ENCODE measurements at regions not wholly inside any gene's neighbourhood (a gene's known extent, or its start where the extent isn't known, plus 50 kb on each side); places are given as distances from the start of the nearest gene placed in this dataset.

DNA sequence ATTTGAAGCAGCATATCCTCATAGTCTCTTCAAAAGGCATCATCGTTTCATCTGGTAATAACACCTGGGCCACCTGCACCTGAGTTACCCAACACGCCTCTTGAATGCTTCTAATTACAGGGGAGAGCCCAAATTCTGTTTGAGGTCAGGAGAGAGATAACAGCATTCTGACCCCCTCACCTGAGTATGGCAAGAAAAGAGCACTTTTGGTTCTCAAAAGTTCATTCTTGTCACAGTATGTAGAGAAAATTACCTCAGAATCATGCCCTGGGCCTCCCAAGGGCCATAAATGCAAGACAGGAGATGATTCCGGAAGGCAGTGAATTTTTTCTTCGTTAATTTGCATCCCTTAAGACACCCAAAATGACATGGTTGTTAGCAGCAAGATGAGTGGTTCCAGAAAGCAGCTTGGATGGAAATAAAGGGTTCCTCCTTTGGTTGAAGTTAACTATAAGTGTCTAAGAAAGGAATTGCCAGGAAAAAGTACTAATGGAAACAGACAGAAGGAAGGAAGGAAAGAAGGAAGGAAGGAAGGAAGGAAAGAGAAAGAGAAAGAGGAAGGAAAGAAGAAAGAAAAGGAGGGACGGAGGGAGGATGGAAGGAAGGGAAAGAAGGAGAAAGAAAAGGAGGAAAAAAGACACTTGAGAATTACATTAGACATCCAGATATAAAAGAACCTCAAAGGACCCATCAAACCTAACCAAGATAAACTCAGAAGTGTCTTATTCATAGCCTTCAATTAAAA is 228.4 kb upstream of the RHOBTB1 start:
- no peak for TF ChIP-seq EZH2phosphoT487 (IDR thresholded peaks at IDR 0.05; ENCODE audit: borderline replicate concordance, low read length)
- TF ChIP-seq, protein P1, sequence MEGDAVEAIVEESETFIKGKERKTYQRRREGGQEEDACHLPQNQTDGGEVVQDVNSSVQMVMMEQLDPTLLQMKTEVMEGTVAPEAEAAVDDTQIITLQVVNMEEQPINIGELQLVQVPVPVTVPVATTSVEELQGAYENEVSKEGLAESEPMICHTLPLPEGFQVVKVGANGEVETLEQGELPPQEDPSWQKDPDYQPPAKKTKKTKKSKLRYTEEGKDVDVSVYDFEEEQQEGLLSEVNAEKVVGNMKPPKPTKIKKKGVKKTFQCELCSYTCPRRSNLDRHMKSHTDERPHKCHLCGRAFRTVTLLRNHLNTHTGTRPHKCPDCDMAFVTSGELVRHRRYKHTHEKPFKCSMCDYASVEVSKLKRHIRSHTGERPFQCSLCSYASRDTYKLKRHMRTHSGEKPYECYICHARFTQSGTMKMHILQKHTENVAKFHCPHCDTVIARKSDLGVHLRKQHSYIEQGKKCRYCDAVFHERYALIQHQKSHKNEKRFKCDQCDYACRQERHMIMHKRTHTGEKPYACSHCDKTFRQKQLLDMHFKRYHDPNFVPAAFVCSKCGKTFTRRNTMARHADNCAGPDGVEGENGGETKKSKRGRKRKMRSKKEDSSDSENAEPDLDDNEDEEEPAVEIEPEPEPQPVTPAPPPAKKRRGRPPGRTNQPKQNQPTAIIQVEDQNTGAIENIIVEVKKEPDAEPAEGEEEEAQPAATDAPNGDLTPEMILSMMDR (conservative IDR thresholded peaks at IDR 0.05; ENCODE audit: low read depth, low read length): no peak
